ENCODE measurements at regions not wholly inside any gene's neighbourhood (a gene's known extent, or its start where the extent isn't known, plus 50 kb on each side); places are given as distances from the start of the nearest gene placed in this dataset.

- TF ChIP-seq TAF1 (IDR thresholded peaks at IDR 0.05; ENCODE audit: borderline replicate concordance, insufficient read depth, low read length) = no peak
- no peak for TF ChIP-seq POLR2AphosphoS5 (IDR thresholded peaks at IDR 0.05; ENCODE audit: low read depth, low read length)
- no peak for TF ChIP-seq REST (IDR thresholded peaks at IDR 0.05; ENCODE audit: insufficient read depth in 1 of 2, low read depth in 2 of 2, low read length in 2 of 2)
- no peak for TF ChIP-seq SIN3A (IDR thresholded peaks at IDR 0.05; ENCODE audit: borderline replicate concordance, insufficient read depth, low read length)
Measured at GRCh38 chr14:81673930-81674329, 140.3 kb upstream of the SEL1L start.
